ENCODE measurements at regions not wholly inside any gene's neighbourhood (a gene's known extent, or its start where the extent isn't known, plus 50 kb on each side); places are given as distances from the start of the nearest gene placed in this dataset.

GRCh38 chr18:27423581-27423980 is 238.5 kb upstream of the CHST9 start:
- TF ChIP-seq, protein P1, sequence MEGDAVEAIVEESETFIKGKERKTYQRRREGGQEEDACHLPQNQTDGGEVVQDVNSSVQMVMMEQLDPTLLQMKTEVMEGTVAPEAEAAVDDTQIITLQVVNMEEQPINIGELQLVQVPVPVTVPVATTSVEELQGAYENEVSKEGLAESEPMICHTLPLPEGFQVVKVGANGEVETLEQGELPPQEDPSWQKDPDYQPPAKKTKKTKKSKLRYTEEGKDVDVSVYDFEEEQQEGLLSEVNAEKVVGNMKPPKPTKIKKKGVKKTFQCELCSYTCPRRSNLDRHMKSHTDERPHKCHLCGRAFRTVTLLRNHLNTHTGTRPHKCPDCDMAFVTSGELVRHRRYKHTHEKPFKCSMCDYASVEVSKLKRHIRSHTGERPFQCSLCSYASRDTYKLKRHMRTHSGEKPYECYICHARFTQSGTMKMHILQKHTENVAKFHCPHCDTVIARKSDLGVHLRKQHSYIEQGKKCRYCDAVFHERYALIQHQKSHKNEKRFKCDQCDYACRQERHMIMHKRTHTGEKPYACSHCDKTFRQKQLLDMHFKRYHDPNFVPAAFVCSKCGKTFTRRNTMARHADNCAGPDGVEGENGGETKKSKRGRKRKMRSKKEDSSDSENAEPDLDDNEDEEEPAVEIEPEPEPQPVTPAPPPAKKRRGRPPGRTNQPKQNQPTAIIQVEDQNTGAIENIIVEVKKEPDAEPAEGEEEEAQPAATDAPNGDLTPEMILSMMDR (IDR thresholded peaks at IDR 0.05; ENCODE audit: extremely low read depth in 1 of 2, insufficient read depth in 1 of 2, low read depth in 1 of 2, low read length in 2 of 2), result no peak
- TF ChIP-seq POLR2AphosphoS5 (IDR thresholded peaks at IDR 0.05; ENCODE audit: insufficient read depth, low read depth, low read length) (no peak), POLR2A (IDR thresholded peaks at IDR 0.05; ENCODE audit: low read depth, low read length) (no peak), EZH2 (IDR thresholded peaks at IDR 0.05; ENCODE audit: borderline replicate concordance, low read depth, low read length, severe bottlenecking) (no peak), JUN (IDR thresholded peaks at IDR 0.05; ENCODE audit: borderline replicate concordance, insufficient read depth, insufficient read length, low read depth) (no peak), MAX (IDR thresholded peaks at IDR 0.05; ENCODE audit: insufficient read depth, insufficient read length) (no peak), FOS (IDR thresholded peaks at IDR 0.05; ENCODE audit: borderline replicate concordance, insufficient read depth, low read length) (no peak), MYC (IDR thresholded peaks at IDR 0.05; ENCODE audit: low read depth, low read length) (no peak)
